ENCODE measurements at regions not wholly inside any gene's neighbourhood (a gene's known extent, or its start where the extent isn't known, plus 50 kb on each side); places are given as distances from the start of the nearest gene placed in this dataset.

DNA sequence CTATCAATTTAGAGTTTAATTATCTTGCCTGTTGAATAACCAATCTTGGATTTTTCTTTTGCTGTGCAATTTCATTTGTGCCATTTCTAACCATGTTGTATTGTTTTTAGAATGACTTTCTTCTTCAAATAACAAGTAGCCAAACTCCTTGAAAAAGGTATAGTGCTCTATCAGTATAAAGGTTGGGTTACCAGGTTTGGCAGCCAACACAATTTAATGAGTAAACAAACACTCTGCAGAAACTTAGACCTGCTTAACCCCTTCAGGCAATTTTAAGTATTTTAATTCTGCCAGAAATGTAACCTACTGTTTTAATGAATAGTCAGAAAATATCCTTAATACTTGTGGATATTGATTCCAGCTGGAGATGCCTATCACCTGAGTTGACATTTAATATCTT lies 299.8 kb downstream of the ARL4A start:
- TF ChIP-seq EZH2phosphoT487 (IDR thresholded peaks at IDR 0.05; ENCODE audit: low read depth), result no peak
- TF ChIP-seq, protein P1, sequence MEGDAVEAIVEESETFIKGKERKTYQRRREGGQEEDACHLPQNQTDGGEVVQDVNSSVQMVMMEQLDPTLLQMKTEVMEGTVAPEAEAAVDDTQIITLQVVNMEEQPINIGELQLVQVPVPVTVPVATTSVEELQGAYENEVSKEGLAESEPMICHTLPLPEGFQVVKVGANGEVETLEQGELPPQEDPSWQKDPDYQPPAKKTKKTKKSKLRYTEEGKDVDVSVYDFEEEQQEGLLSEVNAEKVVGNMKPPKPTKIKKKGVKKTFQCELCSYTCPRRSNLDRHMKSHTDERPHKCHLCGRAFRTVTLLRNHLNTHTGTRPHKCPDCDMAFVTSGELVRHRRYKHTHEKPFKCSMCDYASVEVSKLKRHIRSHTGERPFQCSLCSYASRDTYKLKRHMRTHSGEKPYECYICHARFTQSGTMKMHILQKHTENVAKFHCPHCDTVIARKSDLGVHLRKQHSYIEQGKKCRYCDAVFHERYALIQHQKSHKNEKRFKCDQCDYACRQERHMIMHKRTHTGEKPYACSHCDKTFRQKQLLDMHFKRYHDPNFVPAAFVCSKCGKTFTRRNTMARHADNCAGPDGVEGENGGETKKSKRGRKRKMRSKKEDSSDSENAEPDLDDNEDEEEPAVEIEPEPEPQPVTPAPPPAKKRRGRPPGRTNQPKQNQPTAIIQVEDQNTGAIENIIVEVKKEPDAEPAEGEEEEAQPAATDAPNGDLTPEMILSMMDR (IDR thresholded peaks at IDR 0.05; ENCODE audit: low read depth, low read length), result no peak
- Histone ChIP-seq H3K4me2 (ENCODE audit: low read length) (no peak overlapping the region), H2AFZ (ENCODE audit: low read depth, low read length) (no peak overlapping the region), H3K9me3 (ENCODE audit: insufficient read depth, low read length) (no peaks in the 10 kb centered on the region), H3K4me3 (ENCODE audit: low read length) (no peak overlapping the region), H3K36me3 (replicated peaks; ENCODE audit: low read depth, low read length) (no peaks in the 10 kb centered on the region), H3K9ac (ENCODE audit: low read length) (no peak overlapping the region), H3K27ac (ENCODE audit: low read length) (no peak overlapping the region), H3K79me2 (ENCODE audit: low read length) (no peaks in the 10 kb centered on the region), H3K4me1 (ENCODE audit: low read length) (no peaks in the 10 kb centered on the region), H3K27me3 (ENCODE audit: low read depth, low read length) (no peaks in the 10 kb centered on the region), H4K20me1 (ENCODE audit: insufficient read depth, low read length) (no peaks in the 10 kb centered on the region)

DNA sequence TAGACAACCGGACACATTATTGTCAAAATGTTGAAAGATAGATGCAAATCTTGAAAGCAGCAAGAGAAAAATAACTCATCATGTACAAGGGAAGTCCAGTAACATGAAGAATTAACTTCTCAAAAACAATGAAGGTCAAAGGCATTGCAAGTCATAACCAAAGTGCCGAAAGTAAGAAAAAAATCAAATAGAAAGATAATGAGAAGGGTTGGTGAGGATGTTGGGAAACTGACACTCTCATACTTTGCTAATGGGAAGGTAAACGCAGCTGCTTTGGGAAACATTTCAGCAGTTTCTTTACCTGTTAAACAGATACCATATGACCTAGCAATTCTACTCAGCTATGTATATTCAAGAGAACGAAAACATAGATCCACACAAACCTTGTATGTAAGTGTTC lies 303.0 kb downstream of the ARL4A start:
- Histone ChIP-seq H3K4me1 (ENCODE audit: low read length) (no peaks in the 10 kb centered on the region), H3K79me2 (ENCODE audit: low read length) (no peaks in the 10 kb centered on the region), H3K9ac (ENCODE audit: low read length) (no peak overlapping the region), H3K4me2 (ENCODE audit: low read length) (no peak overlapping the region), H3K4me3 (ENCODE audit: low read length) (no peak overlapping the region), H2AFZ (ENCODE audit: low read depth, low read length) (no peak overlapping the region), H3K9me3 (ENCODE audit: insufficient read depth, low read length) (no peaks in the 10 kb centered on the region), H3K36me3 (replicated peaks; ENCODE audit: low read depth, low read length) (no peaks in the 10 kb centered on the region), H4K20me1 (ENCODE audit: insufficient read depth, low read length) (no peaks in the 10 kb centered on the region), H3K27me3 (ENCODE audit: low read depth, low read length) (no peaks in the 10 kb centered on the region), H3K27ac (ENCODE audit: low read length) (no peak overlapping the region)
- no peak for TF ChIP-seq EZH2phosphoT487 (IDR thresholded peaks at IDR 0.05; ENCODE audit: low read depth)
- TF ChIP-seq, protein P1 (IDR thresholded peaks at IDR 0.05; ENCODE audit: low read depth, low read length), result no peak

DNA sequence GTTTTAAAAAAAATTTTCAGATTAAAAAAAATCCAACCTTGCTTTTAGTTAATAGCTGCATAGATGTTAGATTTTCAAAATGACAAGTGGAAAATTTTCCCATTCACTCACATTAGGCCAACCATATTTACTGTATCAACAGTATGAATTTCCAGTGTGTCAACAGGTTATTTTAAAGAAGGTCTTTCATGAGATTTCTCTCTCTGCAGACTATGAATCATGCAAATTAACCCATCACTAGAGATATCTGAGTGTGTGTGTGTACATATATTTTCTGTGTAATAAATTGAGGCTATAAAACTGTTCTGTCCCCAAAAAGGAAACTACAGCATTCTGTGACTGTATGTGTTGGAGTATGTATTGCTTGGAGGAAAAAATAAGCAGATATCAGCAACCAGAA lies 305.6 kb downstream of the ARL4A start:
- H3K4me1 ChIP-seq (ENCODE audit: low read length), result no peaks in the 10 kb centered on the region
- H3K9ac ChIP-seq (ENCODE audit: low read length), result no peak overlapping the region
- no peaks in the 10 kb centered on the region for H3K36me3 ChIP-seq (replicated peaks; ENCODE audit: low read depth, low read length)
- TF ChIP-seq EZH2phosphoT487 (IDR thresholded peaks at IDR 0.05; ENCODE audit: low read depth), result no peak
- TF ChIP-seq, protein P1 (IDR thresholded peaks at IDR 0.05; ENCODE audit: low read depth, low read length), result no peak
- H2AFZ ChIP-seq (ENCODE audit: low read depth, low read length), result no peak overlapping the region
- no peaks in the 10 kb centered on the region for H3K9me3 ChIP-seq (ENCODE audit: insufficient read depth, low read length)
- no peak overlapping the region for H3K4me3 ChIP-seq (ENCODE audit: low read length)
- H3K27me3 ChIP-seq (ENCODE audit: low read depth, low read length), result no peaks in the 10 kb centered on the region
- no peak overlapping the region for H3K4me2 ChIP-seq (ENCODE audit: low read length)
- no peaks in the 10 kb centered on the region for H3K79me2 ChIP-seq (ENCODE audit: low read length)
- H4K20me1 ChIP-seq (ENCODE audit: insufficient read depth, low read length), result no peaks in the 10 kb centered on the region
- H3K27ac ChIP-seq (ENCODE audit: low read length), result no peak overlapping the region

- no peak overlapping the region for H2AFZ ChIP-seq (ENCODE audit: low read depth, low read length)
- TF ChIP-seq, protein P1 (IDR thresholded peaks at IDR 0.05; ENCODE audit: low read depth, low read length), result no peak
- no peak for TF ChIP-seq EZH2phosphoT487 (IDR thresholded peaks at IDR 0.05; ENCODE audit: low read depth)
- H3K9me3 ChIP-seq (ENCODE audit: insufficient read depth, low read length), result no peaks in the 10 kb centered on the region
- H3K4me2 ChIP-seq (ENCODE audit: low read length), result no peak overlapping the region
- no peaks in the 10 kb centered on the region for H3K79me2 ChIP-seq (ENCODE audit: low read length)
- H3K27ac ChIP-seq (ENCODE audit: low read length), result no peak overlapping the region
- no peaks in the 10 kb centered on the region for H3K4me1 ChIP-seq (ENCODE audit: low read length)
- H4K20me1 ChIP-seq (ENCODE audit: insufficient read depth, low read length), result no peaks in the 10 kb centered on the region
- H3K36me3 ChIP-seq (replicated peaks; ENCODE audit: low read depth, low read length), result no peaks in the 10 kb centered on the region
- H3K9ac ChIP-seq (ENCODE audit: low read length), result no peak overlapping the region
- no peak overlapping the region for H3K4me3 ChIP-seq (ENCODE audit: low read length)
- no peaks in the 10 kb centered on the region for H3K27me3 ChIP-seq (ENCODE audit: low read depth, low read length)
Observed at GRCh38 chr7:12995912-12996469, 308.6 kb downstream of the ARL4A start.

All from OCI-LY3 (cell line).